Smooth muscle cell (in vitro differentiated cells): ENCODE measurements at regions not wholly inside any gene's neighbourhood (a gene's known extent, or its start where the extent isn't known, plus 50 kb on each side); places are given as distances from the start of the nearest gene placed in this dataset.

Experiments used
- DNase-seq: peaks from one replicate; lab custom pipeline; 2025; ENCODE audit not compliant: unreplicated experiment; lab: John Stamatoyannopoulos, UW
- H2AFZ ChIP-seq: fragments of 200-600 bp; sonication (generic); 2 replicates; pipeline ENCODE4 v1.6.0; 2016; ENCODE audit warnings: antibody characterized with exemption, low read depth, mild to moderate bottlenecking
- H3F3A ChIP-seq: fragments of 200-600 bp; sonication (generic); 2 replicates; pipeline ENCODE4 v1.6.0; 2017; ENCODE audit warnings: antibody characterized with exemption, low read depth
- H3K27ac ChIP-seq: fragments of 200-600 bp; sonication (generic); 2 replicates; pipeline ENCODE4 v1.5.1; 2016; ENCODE audit warnings: low read depth, mild to moderate bottlenecking
- H3K27me3 ChIP-seq: fragments of 200-600 bp; sonication (generic); 2 replicates; pipeline ENCODE4 v1.6.1; 2016; ENCODE audit warnings: low read depth, mild to moderate bottlenecking
- H3K36me3 ChIP-seq: fragments of 200-600 bp; sonication (generic); 2 replicates; pipeline ENCODE4 v1.5.1; 2016; ENCODE audit warnings: low read depth
- H3K4me1 ChIP-seq: fragments of 200-600 bp; sonication (generic); 2 replicates; pipeline ENCODE4 v1.5.1; 2016; ENCODE audit warnings: low read depth
- H3K4me2 ChIP-seq: fragments of 200-600 bp; sonication (generic); 2 replicates; pipeline ENCODE4 v1.6.0; 2016; ENCODE audit warnings: mild to moderate bottlenecking
- H3K4me3 ChIP-seq: fragments of 200-600 bp; sonication (generic); 2 replicates; pipeline ENCODE4 v1.5.1; 2016; ENCODE audit warnings: mild to moderate bottlenecking
- H3K79me2 ChIP-seq: fragments of 200-600 bp; sonication (generic); 2 replicates; pipeline ENCODE4 v1.6.0; 2016; ENCODE audit warnings: low read depth, mild to moderate bottlenecking
- H3K9ac ChIP-seq: fragments of 200-600 bp; sonication (generic); 2 replicates; pipeline ENCODE4 v1.6.0; 2016; ENCODE audit warnings: low read depth
- H3K9me3 ChIP-seq: fragments of 200-600 bp; sonication (generic); replicated peaks from 2 replicates; pipeline ENCODE4 v1.5.1; 2016; ENCODE audit warnings: low read depth
- H4K20me1 ChIP-seq: fragments of 200-600 bp; sonication (generic); 2 replicates; pipeline ENCODE4 v1.6.0; 2016; ENCODE audit warnings: low read depth
- CTCF ChIP-seq: fragments of 200-600 bp; sonication (generic); IDR thresholded peaks from 2 replicates; pipeline ENCODE4 v1.5.1; 2017; ENCODE audit warnings: borderline replicate concordance, mild to moderate bottlenecking, antibody characterized with exemption; ENCODE audit not compliant: insufficient read depth, poor library complexity, severe bottlenecking
- WGBS: methylation state at CpG from one replicate; pipeline ENCODE4 v1.1.7; 2016; ENCODE audit warnings: low lambda C conversion rate; 5-methylcytosine and 5-hydroxymethylcytosine counted together

DNA sequence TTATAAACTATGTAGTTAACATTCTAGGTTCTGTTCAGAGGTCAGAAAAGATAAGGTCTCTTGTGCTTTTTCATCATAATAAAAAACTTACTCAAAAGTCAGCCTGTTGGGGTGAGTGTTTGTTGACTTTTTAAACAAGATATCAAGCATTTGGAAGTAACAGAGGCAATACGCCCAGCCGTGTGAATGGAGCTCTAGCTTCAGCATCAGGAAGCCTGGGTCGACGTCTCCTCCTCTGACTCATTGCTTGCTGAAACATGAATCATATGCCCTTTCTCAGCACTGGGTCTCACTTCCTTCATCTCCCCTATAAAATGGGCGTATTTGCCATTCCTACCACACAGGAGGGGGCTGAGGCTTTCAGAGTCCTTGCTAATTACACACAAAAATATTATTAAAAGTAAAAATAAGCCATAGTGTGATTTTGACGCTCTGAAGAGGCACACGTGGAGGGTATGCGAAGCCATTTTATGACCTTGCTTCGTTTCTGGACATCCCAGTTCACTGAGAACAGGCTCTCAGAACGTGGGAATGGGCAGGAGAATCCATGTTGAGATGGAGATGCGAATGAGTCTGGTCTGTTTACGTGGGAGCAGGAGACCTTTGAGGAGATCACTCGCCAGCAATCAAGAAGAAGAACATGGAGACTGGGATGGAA, 220.8 kb upstream of the TPRG1 start:
- H3F3A ChIP-seq, result no peaks in the 10 kb centered on the region
- no peak overlapping the region for H3K4me3 ChIP-seq
- H3K9me3 ChIP-seq, result no peaks in the 10 kb centered on the region
- H3K27me3 ChIP-seq, result no peaks in the 10 kb centered on the region
- WGBS, result 54% methylated on average over 13 of the region's 13 CpGs
- no peaks in the 10 kb centered on the region for H4K20me1 ChIP-seq
- no peaks in the 10 kb centered on the region for H3K36me3 ChIP-seq
- H2AFZ ChIP-seq, result no peak overlapping the region
- H3K4me2 ChIP-seq, result no peak overlapping the region
- no peak for DNase-seq
- H3K79me2 ChIP-seq, result no peaks in the 10 kb centered on the region
- TF ChIP-seq CTCF, result no peak
- no peaks in the 10 kb centered on the region for H3K4me1 ChIP-seq
- H3K27ac ChIP-seq, result peak overlapping the region; percentile 75
- no peak overlapping the region for H3K9ac ChIP-seq

- Histone ChIP-seq H3K4me1 (no peaks in the 10 kb centered on the region), H3K36me3 (no peaks in the 10 kb centered on the region), H2AFZ (no peak overlapping the region), H3K9me3 (no peaks in the 10 kb centered on the region), H3K4me3 (no peak overlapping the region), H3K9ac (no peak overlapping the region), H4K20me1 (no peaks in the 10 kb centered on the region), H3K4me2 (no peak overlapping the region), H3F3A (peaks cover 4% of the 10 kb centered on the region), H3K27ac (peak overlapping the region; percentile 75), H3K27me3 (no peaks in the 10 kb centered on the region), H3K79me2 (no peaks in the 10 kb centered on the region)
- WGBS, result 76% methylated on average over 8 of the region's 8 CpGs
- DNase-seq, result no peak
- TF ChIP-seq CTCF, result no peak
Measured at GRCh38 chr3:188951734-188952133, 220.0 kb upstream of the TPRG1 start.

DNA sequence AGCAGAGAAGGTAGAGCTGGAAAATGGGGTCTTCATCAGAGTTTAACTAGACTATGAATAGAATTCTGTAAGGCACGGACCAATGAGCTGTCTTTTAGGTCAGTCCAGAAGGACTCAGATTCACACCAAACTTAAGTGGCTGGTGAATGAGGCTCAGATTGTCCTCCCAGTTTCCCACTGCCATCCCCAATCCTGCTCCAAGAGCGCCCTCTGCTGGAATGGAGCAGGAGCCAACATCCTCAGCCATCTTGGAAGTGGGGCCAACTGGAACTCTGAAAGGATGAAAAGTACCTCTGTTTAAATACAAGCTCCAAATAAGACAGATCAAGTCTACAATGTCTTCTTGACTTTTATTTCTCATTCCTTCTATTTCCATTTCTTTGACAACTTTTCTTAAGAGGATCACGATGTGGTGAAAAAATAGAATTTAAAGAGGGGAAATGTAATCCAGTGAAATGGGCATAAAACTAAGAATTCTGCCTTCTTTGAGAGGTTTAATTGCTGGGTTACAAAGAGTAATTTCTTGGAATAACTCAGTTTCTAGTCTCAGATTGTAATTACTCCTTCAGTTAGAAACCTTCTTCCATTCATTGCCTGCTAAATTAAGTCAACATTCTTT, 217.1 kb upstream of the TPRG1 start:
- Histone ChIP-seq H3K4me1 (no peaks in the 10 kb centered on the region), H2AFZ (no peak overlapping the region), H3K79me2 (no peaks in the 10 kb centered on the region), H3K27me3 (no peaks in the 10 kb centered on the region), H3K9me3 (no peaks in the 10 kb centered on the region), H3K4me3 (no peak overlapping the region), H4K20me1 (no peaks in the 10 kb centered on the region), H3K36me3 (no peaks in the 10 kb centered on the region), H3F3A (peaks cover 4% of the 10 kb centered on the region), H3K27ac (no peak overlapping the region), H3K9ac (no peak overlapping the region), H3K4me2 (no peak overlapping the region)
- peak; percentile 14 for DNase-seq
- 15% methylated on average over 3 of the region's 3 CpGs for WGBS
- peak; percentile 97 for TF ChIP-seq CTCF

DNA sequence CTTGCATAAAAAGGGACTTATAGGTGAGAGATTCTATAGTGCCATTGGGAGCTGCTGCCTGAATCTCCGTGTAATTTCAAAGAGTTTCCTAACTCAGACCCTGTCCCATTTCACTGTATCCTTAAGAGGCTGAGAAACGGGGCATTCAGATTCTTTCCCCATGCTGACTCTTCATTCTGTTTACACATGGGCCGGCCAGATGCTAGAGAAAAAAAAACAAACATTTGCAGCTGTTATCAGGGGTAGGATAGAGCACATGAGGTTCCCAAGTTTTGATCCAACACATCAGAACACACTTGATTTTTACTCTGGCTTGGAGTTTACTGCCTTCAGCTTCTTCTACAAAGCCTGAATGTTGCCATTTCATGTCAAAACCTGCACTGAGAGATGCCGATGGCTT, 215.9 kb upstream of the TPRG1 start:
- Histone ChIP-seq H3K4me2 (peak overlapping the region; percentile 2), H4K20me1 (no peaks in the 10 kb centered on the region), H3K27ac (no peak overlapping the region), H2AFZ (no peak overlapping the region), H3K9me3 (no peaks in the 10 kb centered on the region), H3K79me2 (no peaks in the 10 kb centered on the region), H3K27me3 (no peaks in the 10 kb centered on the region), H3K4me3 (no peak overlapping the region), H3K36me3 (no peaks in the 10 kb centered on the region), H3F3A (peaks cover 4% of the 10 kb centered on the region), H3K9ac (no peak overlapping the region), H3K4me1 (no peaks in the 10 kb centered on the region)
- TF ChIP-seq CTCF, result no peak
- 53% methylated on average over 4 of the region's 4 CpGs for WGBS
- no peak for DNase-seq
